Adipocyte (in vitro differentiated cells): ENCODE measurements at regions not wholly inside any gene's neighbourhood (a gene's known extent, or its start where the extent isn't known, plus 50 kb on each side); places are given as distances from the start of the nearest gene placed in this dataset.
"Not testable (repeated sequence)": the region's sequence is repeated elsewhere in the genome, so short reads cannot be mapped to it uniquely, and the experiment has no call there.

Source experiments
- DNase-seq: peaks from one replicate; pipeline ENCODE4 v3.0.0-alpha.2; 2015; ENCODE audit warnings: low read depth
- H3K27me3 ChIP-seq: replicated peaks from 2 replicates; pipeline ENCODE4 v1.7.0; 2013; ENCODE audit warnings: mild to moderate bottlenecking, low read length, moderate library complexity; ENCODE audit not compliant: control insufficient read depth, insufficient read depth
- H3K36me3 ChIP-seq: 2 replicates; pipeline ENCODE4 v1.7.0; 2013; ENCODE audit warnings: low read length, mild to moderate bottlenecking, moderate library complexity; ENCODE audit not compliant: control insufficient read depth, insufficient read depth, severe bottlenecking
- H3K4me1 ChIP-seq: 2 replicates; pipeline ENCODE4 v1.7.0; 2013; ENCODE audit warnings: mild to moderate bottlenecking, low read length, moderate library complexity; ENCODE audit not compliant: control insufficient read depth, insufficient read depth
- H3K4me3 ChIP-seq: 2 replicates; pipeline ENCODE4 v1.7.0; 2013; ENCODE audit warnings: mild to moderate bottlenecking, low read length, moderate library complexity
- H3K9ac ChIP-seq: 2 replicates; pipeline ENCODE4 v1.7.0; 2013; ENCODE audit warnings: mild to moderate bottlenecking, low read length, moderate library complexity
- H3K9me3 ChIP-seq: 2 replicates; pipeline ENCODE4 v1.7.0; 2013; ENCODE audit warnings: mild to moderate bottlenecking, low read length, moderate library complexity; ENCODE audit not compliant: control insufficient read depth

DNA sequence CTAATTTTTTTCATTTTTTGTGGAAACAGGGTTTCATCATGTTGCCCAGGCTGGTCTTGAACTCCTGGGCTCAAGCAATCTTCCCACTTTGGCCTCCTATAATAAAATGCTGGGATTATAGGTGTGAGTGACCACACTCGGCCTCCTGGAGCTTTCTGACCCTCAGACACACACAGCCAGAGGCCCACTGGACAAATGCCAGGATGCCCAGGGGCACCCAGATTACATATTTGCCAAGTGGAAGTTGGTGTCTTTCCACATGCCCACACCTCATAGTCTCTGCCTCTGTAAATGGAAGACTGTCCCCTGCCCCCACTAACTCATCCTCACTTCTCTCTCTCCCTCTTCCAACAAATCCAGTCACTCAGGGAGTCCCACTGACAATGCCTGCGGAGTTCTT, 63.4 kb upstream of the LRP8 start:
- peaks cover 14% of the 10 kb centered on the region for H3K9me3 ChIP-seq
- H3K4me3 ChIP-seq: no peak overlapping the region
- no peak for DNase-seq
- H3K27me3 ChIP-seq: peaks cover 5% of the 10 kb centered on the region
- H3K36me3 ChIP-seq: no peaks in the 10 kb centered on the region
- H3K9ac ChIP-seq: no peak overlapping the region
- peaks cover 11% of the 10 kb centered on the region for H3K4me1 ChIP-seq

DNA sequence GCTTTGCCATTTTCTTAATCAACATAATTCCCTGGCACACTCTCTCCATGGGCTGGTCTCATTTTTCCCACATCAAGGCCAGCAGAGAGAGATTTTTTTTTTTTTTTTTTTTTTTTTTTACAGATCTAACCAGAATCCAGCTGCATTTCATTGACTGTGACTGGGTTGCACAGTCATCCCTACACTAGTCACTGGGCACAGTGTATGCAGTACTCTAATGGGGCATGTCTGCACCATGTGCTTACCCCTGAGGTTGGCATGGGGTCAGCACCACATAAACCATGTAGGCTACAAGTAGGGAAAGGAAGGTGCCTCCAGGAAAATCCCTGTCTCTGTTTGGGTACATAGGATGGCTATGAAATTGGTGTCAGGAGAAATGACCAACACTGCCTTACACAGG, 64.1 kb upstream of the LRP8 start:
- Histone ChIP-seq H3K9me3 (peaks cover 8% of the 10 kb centered on the region), H3K36me3 (no peaks in the 10 kb centered on the region), H3K4me3 (no peak overlapping the region), H3K4me1 (peaks cover 15% of the 10 kb centered on the region), H3K27me3 (no peaks in the 10 kb centered on the region), H3K9ac (no peak overlapping the region)
- no peak for DNase-seq

DNA sequence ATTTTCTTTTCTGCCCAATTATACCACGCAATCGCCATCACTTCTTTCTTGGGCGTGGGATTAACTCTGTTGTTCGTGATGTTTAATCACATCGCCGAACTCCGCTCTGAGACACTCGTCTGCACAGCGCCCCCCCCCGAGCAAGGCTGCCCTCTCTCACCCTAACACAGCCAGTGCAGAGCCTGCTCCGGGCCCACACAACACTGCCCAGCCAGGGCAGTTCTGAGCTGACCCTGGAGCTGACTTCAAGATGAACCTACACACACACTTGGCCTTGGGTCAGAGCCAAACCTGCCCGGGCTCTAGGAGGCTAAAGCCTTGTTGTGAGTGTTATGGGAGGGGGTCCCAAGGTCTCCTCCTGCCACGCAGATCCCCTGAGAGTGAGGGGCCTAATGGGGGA, 64.6 kb upstream of the LRP8 start:
- no peak overlapping the region for H3K4me3 ChIP-seq
- H3K9ac ChIP-seq: no peak overlapping the region
- H3K36me3 ChIP-seq: no peaks in the 10 kb centered on the region
- peaks cover 4% of the 10 kb centered on the region for H3K9me3 ChIP-seq
- no peak for DNase-seq
- H3K4me1 ChIP-seq: peaks cover 15% of the 10 kb centered on the region
- peaks cover 2% of the 10 kb centered on the region for H3K27me3 ChIP-seq

DNA sequence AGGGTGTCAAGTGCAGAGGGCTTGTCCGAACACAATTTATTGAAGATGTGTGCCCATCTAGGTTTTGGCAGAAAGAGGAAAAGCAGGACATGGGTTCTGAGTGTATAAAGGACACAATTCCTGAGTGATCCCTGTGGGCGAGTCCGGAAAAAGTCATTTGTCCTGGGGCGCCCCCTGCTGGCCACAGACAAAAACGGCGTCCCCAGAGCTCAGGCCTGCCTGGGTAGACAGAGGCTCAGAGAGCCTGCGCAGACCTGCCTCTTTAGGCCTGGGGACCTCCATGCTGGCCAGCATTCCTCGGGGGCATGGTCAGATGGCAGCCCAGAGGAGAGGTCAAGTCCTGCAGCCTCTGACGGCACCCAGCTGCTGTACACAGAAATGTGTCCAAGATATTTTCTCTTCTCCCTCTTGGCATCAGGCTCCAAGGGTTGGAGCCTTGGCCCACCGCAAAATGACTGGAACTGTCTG, 65.5 kb upstream of the LRP8 start:
- Histone ChIP-seq H3K4me3 (no peak overlapping the region), H3K36me3 (no peaks in the 10 kb centered on the region), H3K9ac (no peak overlapping the region), H3K27me3 (peaks cover 2% of the 10 kb centered on the region), H3K9me3 (no peaks in the 10 kb centered on the region), H3K4me1 (peaks cover 20% of the 10 kb centered on the region)
- peak; percentile 90 for DNase-seq

DNA sequence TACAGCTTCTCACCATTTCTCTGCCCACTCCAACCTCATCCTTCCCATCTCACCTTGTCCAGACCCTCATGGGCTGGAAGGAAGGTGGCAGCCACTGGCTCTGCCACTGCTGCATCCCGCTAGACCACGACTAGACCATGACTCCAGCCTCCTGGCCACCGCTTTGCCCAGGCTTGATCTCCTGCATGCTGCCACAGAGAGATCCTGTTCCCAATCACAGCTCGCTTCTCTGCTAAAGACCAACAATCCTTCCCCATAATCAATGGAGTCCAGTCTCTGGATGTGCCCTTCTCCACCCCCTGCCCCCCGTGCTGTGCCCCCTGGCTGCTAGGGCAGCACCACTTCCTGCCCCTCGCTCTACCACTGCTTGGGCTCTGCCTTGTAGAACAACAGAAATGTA, 64.9 kb upstream of the DMRTB1 start:
- Histone ChIP-seq H3K9ac (no peak overlapping the region), H3K36me3 (no peaks in the 10 kb centered on the region), H3K4me1 (peaks cover 27% of the 10 kb centered on the region), H3K4me3 (no peak overlapping the region), H3K9me3 (no peaks in the 10 kb centered on the region), H3K27me3 (peaks cover 2% of the 10 kb centered on the region)
- no peak for DNase-seq

DNA sequence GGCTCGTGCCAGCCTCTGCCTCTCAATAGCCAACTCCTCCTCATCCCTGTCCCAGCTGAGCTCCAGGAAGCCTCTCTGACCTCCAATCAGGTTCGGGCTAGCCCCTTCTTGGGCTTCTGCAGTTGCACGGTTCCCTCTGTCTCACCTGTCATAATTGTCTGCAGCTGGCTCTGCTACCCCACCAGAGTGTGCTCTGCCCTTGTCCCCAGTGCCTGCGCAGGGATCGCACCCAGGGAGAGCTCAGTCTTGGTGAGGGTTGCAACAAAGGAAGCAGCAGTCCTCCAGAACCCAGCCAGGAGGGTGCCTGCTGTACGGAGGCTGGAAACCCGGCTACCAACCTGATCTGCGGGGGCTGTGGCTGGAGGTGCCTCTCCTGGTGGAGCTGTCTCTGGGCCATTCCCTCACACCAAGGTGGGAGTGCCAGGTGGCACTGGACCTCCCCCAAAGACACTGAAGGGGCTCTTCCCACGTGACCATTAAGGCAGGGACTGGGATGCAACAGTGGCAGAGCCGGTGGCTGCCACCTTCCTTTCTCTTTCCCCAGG, 63.5 kb upstream of the DMRTB1 start:
- peaks cover 2% of the 10 kb centered on the region for H3K27me3 ChIP-seq
- no peaks in the 10 kb centered on the region for H3K36me3 ChIP-seq
- H3K4me3 ChIP-seq: no peak overlapping the region
- no peak overlapping the region for H3K9ac ChIP-seq
- no peak for DNase-seq
- peaks cover 18% of the 10 kb centered on the region for H3K4me1 ChIP-seq
- H3K9me3 ChIP-seq: no peaks in the 10 kb centered on the region

DNA sequence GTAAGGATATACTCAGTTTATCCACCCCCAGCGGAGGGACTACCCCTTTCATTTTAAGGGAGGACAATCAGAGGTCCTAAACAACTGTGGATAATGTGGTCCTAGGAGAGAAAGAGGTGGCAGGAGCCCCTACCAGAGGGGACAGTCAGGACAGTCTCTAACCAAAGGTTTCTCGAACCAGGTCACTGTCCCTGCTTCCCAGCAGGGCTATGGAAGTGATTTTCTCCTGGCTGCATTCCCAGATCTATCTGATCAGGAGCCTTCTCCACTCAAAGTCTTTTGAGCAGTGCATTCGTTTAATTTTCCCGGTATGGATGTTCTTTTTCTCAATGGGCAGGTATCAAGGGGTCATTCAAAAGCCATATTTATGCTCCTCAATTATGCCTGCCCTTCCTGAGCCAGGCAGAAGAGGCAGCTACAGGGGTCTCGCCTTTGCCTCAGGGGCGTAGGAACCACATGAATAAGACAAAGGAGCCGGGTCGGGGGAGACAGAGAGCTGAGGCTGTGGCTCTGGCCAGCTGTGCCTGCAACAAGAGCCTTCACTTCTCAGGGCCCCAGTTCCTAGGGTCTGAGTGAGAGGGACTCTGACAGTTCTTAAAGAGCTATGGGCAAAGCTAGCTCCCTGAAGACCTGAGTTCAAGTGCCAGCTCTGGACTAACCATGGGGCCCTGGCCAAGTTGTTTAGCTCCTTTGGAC, 62.5 kb upstream of the DMRTB1 start:
- Histone ChIP-seq H3K4me1 (peaks cover 18% of the 10 kb centered on the region), H3K27me3 (peaks cover 2% of the 10 kb centered on the region)

DNA sequence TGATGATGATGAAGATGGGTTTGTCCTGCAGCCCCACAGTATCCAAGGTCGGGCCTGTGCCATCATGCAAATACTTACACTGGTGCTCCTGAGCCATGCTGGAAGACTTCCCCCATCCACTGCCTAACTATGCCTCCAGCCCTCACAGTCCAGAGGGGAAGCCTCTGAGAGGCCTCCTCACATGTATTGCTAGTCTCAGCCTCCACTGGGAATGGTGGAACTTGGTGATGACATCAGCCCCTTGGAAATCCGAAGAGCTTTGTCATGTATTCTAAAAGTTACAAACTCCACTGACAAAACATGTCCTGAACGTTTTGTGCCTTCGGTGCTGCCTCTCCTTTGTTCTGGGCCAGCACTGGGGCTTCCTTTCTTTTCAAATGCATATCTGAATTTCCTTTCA, 61.1 kb upstream of the DMRTB1 start:
- Histone ChIP-seq H3K4me3 (no peak overlapping the region), H3K27me3 (peaks cover 11% of the 10 kb centered on the region), H3K9ac (no peak overlapping the region), H3K9me3 (no peaks in the 10 kb centered on the region), H3K36me3 (no peaks in the 10 kb centered on the region), H3K4me1 (peaks cover 18% of the 10 kb centered on the region)
- peak; percentile 28 for DNase-seq

More for the DNA sequence above, 62.5 kb upstream of the DMRTB1 start:
- H3K36me3 ChIP-seq: no peaks in the 10 kb centered on the region
- H3K9me3 ChIP-seq: no peaks in the 10 kb centered on the region
- DNase-seq: no peak
- H3K4me3 ChIP-seq: no peak overlapping the region
- H3K9ac ChIP-seq: no peak overlapping the region

DNA sequence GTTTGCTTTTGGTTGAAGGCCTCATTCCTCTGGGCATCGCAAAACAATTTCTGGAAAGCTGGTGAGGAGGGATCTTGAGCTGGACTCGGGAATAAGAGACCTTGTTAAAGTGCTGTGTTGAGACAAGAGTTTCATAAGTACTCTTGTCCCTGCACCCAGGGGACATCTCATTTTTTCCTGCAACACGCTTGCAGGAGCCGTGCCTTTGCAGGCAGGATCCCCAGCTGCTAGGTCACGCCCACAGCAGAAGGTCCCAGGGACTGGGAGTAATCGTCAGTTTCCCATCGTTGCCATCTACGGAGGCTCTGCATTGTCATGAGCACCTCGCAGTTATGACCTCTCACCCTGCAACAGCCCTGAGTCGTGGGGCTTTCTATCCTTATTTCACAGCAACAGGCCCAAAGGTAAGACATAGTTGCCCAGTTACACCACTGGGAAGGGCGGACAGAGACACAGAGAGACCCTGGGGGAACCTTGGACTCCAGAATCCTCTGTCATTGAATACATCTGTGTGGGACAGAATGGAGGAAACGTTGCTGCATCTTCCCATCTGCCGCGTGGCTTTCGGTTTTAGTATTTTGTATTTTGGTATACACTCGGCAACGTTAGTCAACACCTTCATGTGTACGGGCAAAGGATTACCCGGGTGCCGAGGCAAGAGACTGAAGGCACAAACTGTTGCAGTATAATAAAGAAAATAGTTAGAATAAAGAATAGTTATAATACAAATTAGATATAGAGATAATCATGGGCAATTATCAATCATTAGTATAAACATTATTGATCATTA, 60.4 kb upstream of the DMRTB1 start:
- no peak for DNase-seq
- Histone ChIP-seq H3K27me3 (peaks cover 16% of the 10 kb centered on the region), H3K4me3 (no peak overlapping the region), H3K9ac (no peak overlapping the region), H3K36me3 (no peaks in the 10 kb centered on the region), H3K4me1 (peaks cover 18% of the 10 kb centered on the region), H3K9me3 (no peaks in the 10 kb centered on the region)

DNA sequence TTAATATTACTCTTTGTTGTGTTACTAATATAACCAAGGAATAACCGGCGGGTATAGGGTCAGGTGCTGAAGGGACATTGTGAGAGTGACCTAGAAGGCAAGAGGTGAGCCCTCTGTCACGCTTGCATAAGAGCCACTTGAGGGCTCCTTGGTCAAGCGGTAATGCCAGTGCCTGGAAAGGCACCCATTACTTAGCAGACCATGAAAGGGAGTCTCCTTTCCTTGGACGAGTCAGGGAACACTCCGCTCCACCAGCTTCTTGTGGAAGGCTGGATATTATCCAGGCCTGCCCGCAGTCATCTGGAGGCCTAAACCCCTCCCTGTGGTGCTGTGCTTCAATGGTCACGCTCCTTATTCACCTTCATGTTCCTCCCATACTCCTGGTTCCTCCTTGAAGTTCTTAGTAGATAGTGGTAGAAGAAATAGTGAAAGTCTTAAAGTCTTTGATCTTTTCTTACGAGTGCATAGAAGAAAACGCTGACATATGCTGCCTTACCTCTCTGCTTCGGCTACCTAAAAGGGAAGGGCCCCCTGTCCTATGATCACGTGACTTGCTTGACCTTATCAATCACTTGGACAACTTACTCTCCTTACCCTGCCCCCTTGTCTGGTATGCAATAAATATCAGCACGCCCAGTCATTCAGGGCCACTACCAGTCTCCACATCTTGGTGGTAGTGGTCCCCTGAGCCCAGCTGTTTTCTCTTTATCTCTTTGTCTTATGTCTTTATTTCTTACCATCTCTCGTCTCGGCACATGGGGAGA, 59.6 kb upstream of the DMRTB1 start:
- not testable (repeated sequence) for DNase-seq, H3K36me3 ChIP-seq, H3K9ac ChIP-seq, H3K4me3 ChIP-seq, H3K9me3 ChIP-seq
- Histone ChIP-seq H3K4me1 (peaks cover 18% of the 10 kb centered on the region), H3K27me3 (peaks cover 21% of the 10 kb centered on the region)
